ENCODE measurements at regions not wholly inside any gene's neighbourhood (a gene's known extent, or its start where the extent isn't known, plus 50 kb on each side); places are given as distances from the start of the nearest gene placed in this dataset.

DNA sequence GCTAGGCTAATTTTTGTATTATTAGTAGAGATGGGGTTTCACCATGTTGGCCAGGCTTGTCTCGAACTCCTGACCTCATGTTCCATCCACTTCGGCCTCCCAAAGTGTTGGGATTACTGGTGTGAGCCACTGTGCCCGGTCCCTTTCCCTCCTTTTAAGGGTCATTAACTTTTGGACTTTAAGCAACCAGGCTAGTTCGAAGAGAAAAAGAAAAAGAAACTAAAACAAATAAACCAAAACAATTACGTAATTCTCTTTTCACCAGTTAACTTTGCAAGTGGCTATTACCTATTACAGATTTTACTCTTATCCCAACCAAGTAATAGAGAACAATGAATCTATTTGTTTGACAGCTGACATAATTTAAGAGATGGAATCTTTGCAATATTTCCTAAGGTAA, 72.8 kb upstream of the SEMA3C start:
- DNase-seq (ENCODE audit: low read depth), result no peak

DNA sequence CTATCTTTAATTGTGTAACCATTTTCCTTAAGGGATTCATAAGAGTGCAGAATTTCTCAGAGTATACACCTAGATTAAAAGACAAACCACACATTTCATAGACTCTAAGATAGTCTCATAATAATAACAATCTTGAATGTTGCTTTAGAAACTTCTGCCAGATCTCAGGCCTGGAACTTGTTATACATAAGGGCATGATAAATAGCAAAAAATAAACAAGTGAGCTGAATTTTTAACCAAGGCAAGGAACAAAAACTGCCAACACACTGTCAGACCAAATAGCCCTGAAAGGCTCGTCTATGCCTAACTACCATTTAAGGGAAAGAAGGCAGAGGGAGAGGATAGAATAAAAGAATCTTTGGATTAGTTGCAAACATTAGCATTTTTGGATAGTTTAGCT, 65.8 kb upstream of the SEMA3C start:
- no peak for DNase-seq (ENCODE audit: low read depth)

GRCh38 chr7:80981405-80981804, 62.6 kb upstream of the SEMA3C start:
- DNase-seq (ENCODE audit: low read depth), result no peak

DNA sequence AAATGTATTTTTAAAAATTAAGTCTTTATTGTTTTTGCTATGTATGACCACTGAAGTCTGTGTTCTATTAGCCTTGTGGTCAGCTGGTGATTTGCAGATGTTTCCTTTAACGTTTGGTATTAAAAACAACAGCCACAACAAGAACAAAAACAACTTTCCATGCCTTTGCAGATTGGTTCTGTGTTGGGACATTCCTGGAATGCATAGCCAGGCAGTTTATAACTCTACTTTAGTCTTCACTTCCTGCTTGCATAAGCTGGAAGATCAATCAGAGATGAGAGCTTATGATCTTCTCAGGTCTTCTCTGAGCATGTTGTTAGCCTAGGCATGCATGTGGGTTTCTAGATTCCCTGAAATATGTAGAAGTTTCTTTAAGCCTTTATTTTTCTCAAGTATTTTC, 58.9 kb upstream of the SEMA3C start:
- no peak for DNase-seq (ENCODE audit: low read depth)

DNA sequence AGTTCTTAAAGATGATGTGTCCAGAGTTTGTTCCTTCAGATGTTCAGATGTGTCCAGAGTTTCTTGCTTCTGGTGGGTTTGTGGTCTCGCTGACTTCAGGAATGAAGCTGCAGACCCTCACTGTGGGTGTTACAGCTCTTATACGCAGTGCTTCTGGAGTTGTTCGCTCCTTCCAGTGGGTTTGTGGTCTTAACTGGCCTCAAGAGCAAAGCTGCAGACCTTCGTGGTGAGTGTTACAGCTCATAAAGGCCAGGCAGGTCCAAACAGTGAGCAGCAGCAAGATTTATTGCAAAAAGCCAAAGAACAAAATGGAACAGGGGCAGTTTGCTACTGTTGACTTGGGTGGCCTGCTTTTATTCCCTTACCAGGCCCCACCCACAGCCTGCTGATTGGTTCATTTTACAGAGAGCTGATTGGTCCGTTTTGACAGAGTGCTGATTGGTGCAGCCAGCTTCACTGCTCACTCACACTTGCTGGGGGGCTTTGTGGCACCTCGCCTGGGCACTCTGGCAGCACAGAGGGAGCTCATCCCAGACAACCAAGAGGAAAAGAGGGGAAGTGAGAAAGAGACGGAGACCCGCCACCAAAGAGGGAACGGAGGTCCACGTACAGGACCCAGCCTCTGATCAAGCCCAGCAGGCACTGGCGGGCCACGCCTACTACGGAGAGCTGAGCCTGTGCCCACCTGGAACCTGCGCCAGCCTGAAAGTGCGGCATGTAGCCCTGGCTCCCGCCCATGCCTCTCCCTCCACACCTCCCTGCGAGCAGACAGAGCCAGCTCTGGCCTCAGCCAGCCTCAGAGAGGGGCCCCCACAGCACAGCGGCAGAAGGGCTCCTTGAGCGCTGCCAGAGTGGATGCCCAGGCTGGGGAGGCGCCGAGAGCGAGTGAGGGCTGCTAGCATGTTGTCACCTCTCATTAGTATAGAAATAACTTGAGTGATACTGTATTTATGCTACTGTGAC, 55.8 kb upstream of the SEMA3C start:
- DNase-seq (ENCODE audit: low read depth), result no peak

GRCh38 chr7:80971225-80971624, 52.4 kb upstream of the SEMA3C start:
- DNase-seq (ENCODE audit: low read depth), result no peak

Measured in RPMI7951 (cell line).